CD14-positive monocyte (primary cell): ENCODE measurements at regions not wholly inside any gene's neighbourhood (a gene's known extent, or its start where the extent isn't known, plus 50 kb on each side); places are given as distances from the start of the nearest gene placed in this dataset.

Experiments used
- DNase-seq, 3 donors: peaks; one replicate each; pipeline ENCODE4 v3.0.0-alpha.2; 2011 to 2022
- H2AFZ ChIP-seq: 2 replicates; pipeline ENCODE4 v1.6.0; 2012; ENCODE audit warnings: mild to moderate bottlenecking, low read depth, low read length, inconsistent platforms; ENCODE audit not compliant: insufficient read depth, poor library complexity, severe bottlenecking
- H3K27ac ChIP-seq, 2 donors: 1 replicate in 1 of 2; 2 replicates in 1 of 2; pipeline ENCODE4 v1.5.1; 2012 to 2013; ENCODE audit warnings: low read length in 2 of 2, control low read depth in 1 of 2, inconsistent platforms in 1 of 2, low read depth in 1 of 2, mild to moderate bottlenecking in 1 of 2
- H3K27me3 ChIP-seq, 2 donors: one replicate each; pipeline versions ENCODE4 v1.6.0 to v1.6.1; 2011 to 2013; ENCODE audit warnings: low read length in 2 of 2; ENCODE audit not compliant: control insufficient read depth in 2 of 2, insufficient read depth in 2 of 2
- H3K36me3 ChIP-seq, 2 donors: replicated peaks in 1 of 2; 1 replicate in 1 of 2; 2 replicates in 1 of 2; pipeline versions ENCODE4 v1.5.1 to v1.6.1; 2012 to 2013; ENCODE audit warnings: low read length in 2 of 2, control low read depth in 1 of 2, inconsistent platforms in 1 of 2, mild to moderate bottlenecking in 1 of 2; ENCODE audit not compliant: insufficient read depth in 2 of 2, control insufficient read depth in 1 of 2
- H3K4me1 ChIP-seq, 2 donors: 1 replicate in 1 of 2; 2 replicates in 1 of 2; pipeline versions ENCODE4 v1.5.1 to v1.6.1; 2012 to 2013; ENCODE audit warnings: low read length in 2 of 2, control low read depth in 1 of 2, inconsistent platforms in 1 of 2, mild to moderate bottlenecking in 1 of 2, moderate library complexity in 1 of 2; ENCODE audit not compliant: insufficient read depth in 2 of 2, control insufficient read depth in 1 of 2
- H3K4me2 ChIP-seq: replicated peaks from 2 replicates; pipeline ENCODE3; 2012; ENCODE audit warnings: low read length, moderate library complexity, mild to moderate bottlenecking; ENCODE audit not compliant: poor library complexity, severe bottlenecking; ENCODE audit errors: extremely low read depth
- H3K4me3 ChIP-seq, 3 experiments: fragments of 200-600 bp in 1 of 3; sonication (generic) in 1 of 3; replicated peaks in 1 of 3; 1 replicate in 2 of 3; 2 replicates in 1 of 3; pipeline ENCODE4 v1.5.1; 2011 to 2013; ENCODE audit warnings: low read length in 3 of 3, mild to moderate bottlenecking in 3 of 3, control low read depth in 2 of 3, low read depth in 2 of 3, inconsistent platforms in 1 of 3, moderate library complexity in 1 of 3
- H3K79me2 ChIP-seq: 2 replicates; pipeline ENCODE4 v1.6.0; 2012; ENCODE audit warnings: mild to moderate bottlenecking, control low read depth, inconsistent platforms, low read length, moderate library complexity; ENCODE audit not compliant: insufficient read depth
- H3K9ac ChIP-seq: 2 replicates; pipeline ENCODE4 v1.6.0; 2017; ENCODE audit warnings: low read length, mild to moderate bottlenecking; ENCODE audit not compliant: insufficient read depth, poor library complexity, severe bottlenecking
- H3K9me3 ChIP-seq, 2 donors: replicated peaks in 1 of 2; 1 replicate in 1 of 2; 2 replicates in 1 of 2; pipeline versions ENCODE4 v1.5.1 to v1.6.1; 2012 to 2013; ENCODE audit warnings: low read length in 2 of 2, control low read depth in 1 of 2; ENCODE audit not compliant: control insufficient read depth in 1 of 2, insufficient read depth in 1 of 2
- H4K20me1 ChIP-seq: 2 replicates; pipeline ENCODE4 v1.6.0; 2012; ENCODE audit warnings: mild to moderate bottlenecking, low read length, control low read depth, moderate library complexity; ENCODE audit not compliant: insufficient read depth
- H3K27ac Mint-ChIP-seq, 7 donors: one replicate each; pipeline ENCODE4 v1.8.0; 2020; ENCODE audit warnings: mild to moderate bottlenecking in 7 of 7, mixed read lengths in 7 of 7, moderate library complexity in 6 of 7, inconsistent platforms in 2 of 7
- H3K27me3 Mint-ChIP-seq, 3 donors: one replicate each; pipeline ENCODE4 v1.8.0; 2021 to 2022; ENCODE audit warnings: low read depth in 3 of 3, mild to moderate bottlenecking in 3 of 3, mixed read lengths in 3 of 3, moderate library complexity in 3 of 3, inconsistent platforms in 1 of 3
- H3K36me3 Mint-ChIP-seq, 2 donors: one replicate each; pipeline ENCODE4 v1.8.0; 2020; ENCODE audit warnings: mixed read lengths in 2 of 2, inconsistent platforms in 1 of 2, mild to moderate bottlenecking in 1 of 2
- H3K4me1 Mint-ChIP-seq: one replicate; pipeline ENCODE4 v1.8.0; 2020; ENCODE audit warnings: mild to moderate bottlenecking, mixed read lengths
- H3K4me3 Mint-ChIP-seq, 2 donors: one replicate each; pipeline ENCODE4 v1.8.0; 2020; ENCODE audit warnings: mild to moderate bottlenecking in 2 of 2, mixed read lengths in 2 of 2, moderate library complexity in 1 of 2
- H3K9me3 Mint-ChIP-seq, 7 donors: one replicate each; pipeline ENCODE4 v1.8.0; 2020 to 2022; ENCODE audit warnings: mixed read lengths in 7 of 7, mild to moderate bottlenecking in 6 of 7, moderate library complexity in 6 of 7, inconsistent platforms in 2 of 7
- WGBS: methylation state at CpG from one replicate; pipeline ENCODE4 v1.1.5; 2013; ENCODE audit warnings: missing lambda C conversion rate; ENCODE audit not compliant: insufficient coverage; 5-methylcytosine and 5-hydroxymethylcytosine counted together
- intact Hi-C, 2 donors: fragments of 100-400 bp; cut with micrococcal nuclease; formaldehyde crosslinking; loops; one replicate each; pipeline versions ENCODE4 v1.15.0 to v1.15.1; 2023
- TF ChIP-seq, protein P1 (sequence below): fragments of 200-600 bp; IDR thresholded peaks from one replicate; pipeline ENCODE4 v1.8.0; 2022; ENCODE audit warnings: antibody characterized with exemption, mild to moderate bottlenecking

DNA sequence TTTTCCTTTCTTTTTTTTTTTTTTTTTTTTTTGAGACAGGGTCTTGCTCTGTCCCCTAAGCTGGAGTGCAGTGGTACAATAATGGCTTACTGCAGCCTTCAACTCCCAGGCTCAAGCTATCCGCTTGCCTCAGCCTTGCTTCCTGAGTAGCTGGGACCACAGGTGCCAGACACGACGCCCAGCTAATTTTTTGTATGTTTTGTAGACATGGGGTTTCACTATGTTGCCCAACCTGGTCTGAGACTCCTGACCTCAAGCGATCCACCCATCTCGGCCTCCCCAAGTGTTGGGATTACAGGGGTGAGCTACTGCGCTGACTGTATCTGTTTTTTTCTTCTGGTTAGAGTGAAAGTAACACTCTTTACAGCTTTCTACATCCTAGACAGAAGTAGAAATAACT lies 167.9 kb upstream of the FOXN2 start:
- Histone ChIP-seq H3K9ac (no peak overlapping the region), H3K4me1 (peaks cover 14 to 29% of the 10 kb centered on the region in 2 donors), H3K4me2 (no peak overlapping the region), H3K79me2 (no peaks in the 10 kb centered on the region), H3K27me3 (no peaks in the 10 kb centered on the region), H3K4me3 (no peak overlapping the region), H3K36me3 (no peaks in the 10 kb centered on the region), H3K9me3 (no peaks in the 10 kb centered on the region), H4K20me1 (no peaks in the 10 kb centered on the region), H2AFZ (peak overlapping the region; percentile 80), H3K27ac (no peak overlapping the region)
- TF ChIP-seq, protein P1, sequence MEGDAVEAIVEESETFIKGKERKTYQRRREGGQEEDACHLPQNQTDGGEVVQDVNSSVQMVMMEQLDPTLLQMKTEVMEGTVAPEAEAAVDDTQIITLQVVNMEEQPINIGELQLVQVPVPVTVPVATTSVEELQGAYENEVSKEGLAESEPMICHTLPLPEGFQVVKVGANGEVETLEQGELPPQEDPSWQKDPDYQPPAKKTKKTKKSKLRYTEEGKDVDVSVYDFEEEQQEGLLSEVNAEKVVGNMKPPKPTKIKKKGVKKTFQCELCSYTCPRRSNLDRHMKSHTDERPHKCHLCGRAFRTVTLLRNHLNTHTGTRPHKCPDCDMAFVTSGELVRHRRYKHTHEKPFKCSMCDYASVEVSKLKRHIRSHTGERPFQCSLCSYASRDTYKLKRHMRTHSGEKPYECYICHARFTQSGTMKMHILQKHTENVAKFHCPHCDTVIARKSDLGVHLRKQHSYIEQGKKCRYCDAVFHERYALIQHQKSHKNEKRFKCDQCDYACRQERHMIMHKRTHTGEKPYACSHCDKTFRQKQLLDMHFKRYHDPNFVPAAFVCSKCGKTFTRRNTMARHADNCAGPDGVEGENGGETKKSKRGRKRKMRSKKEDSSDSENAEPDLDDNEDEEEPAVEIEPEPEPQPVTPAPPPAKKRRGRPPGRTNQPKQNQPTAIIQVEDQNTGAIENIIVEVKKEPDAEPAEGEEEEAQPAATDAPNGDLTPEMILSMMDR, result no peak
- Mint-ChIP-seq H3K4me1 (peaks cover 34% of the 10 kb centered on the region), H3K27ac (peak overlapping the region in 3 of 7 donors; percentile 50 to 65 (median 53)), H3K4me3 (no peak overlapping the region), H3K9me3 (peaks cover 0 to 6% (median 0%) of the 10 kb centered on the region in 7 donors), H3K36me3 (peaks cover 6% of the 10 kb centered on the region in 2 donors), H3K27me3 (no peaks in the 10 kb centered on the region)
- no CpG with 5 or more reads among the region's 6 CpGs for WGBS
- DNase-seq, result peak in 1 of 3 donors; percentile 17
- intact Hi-C loops, result no loop called here

- Histone ChIP-seq H3K4me2 (no peak overlapping the region), H3K79me2 (no peaks in the 10 kb centered on the region), H3K9ac (no peak overlapping the region), H4K20me1 (no peaks in the 10 kb centered on the region), H3K36me3 (no peaks in the 10 kb centered on the region), H2AFZ (no peak overlapping the region), H3K4me3 (no peak overlapping the region), H3K9me3 (no peaks in the 10 kb centered on the region), H3K27ac (no peak overlapping the region), H3K4me1 (peaks cover 14 to 29% of the 10 kb centered on the region in 2 donors), H3K27me3 (no peaks in the 10 kb centered on the region)
- no peak overlapping the region for H3K27ac Mint-ChIP-seq
- peaks cover 1 to 6% of the 10 kb centered on the region in 2 donors for H3K36me3 Mint-ChIP-seq
- H3K27me3 Mint-ChIP-seq, result peaks cover 0 to 2% (median 0%) of the 10 kb centered on the region in 3 donors
- peaks cover 0 to 2% (median 0%) of the 10 kb centered on the region in 7 donors for H3K9me3 Mint-ChIP-seq
- DNase-seq, result no peak
- no peak overlapping the region for H3K4me3 Mint-ChIP-seq
- intact Hi-C loops, result no loop called here
- peaks cover 34% of the 10 kb centered on the region for H3K4me1 Mint-ChIP-seq
- TF ChIP-seq, protein P1, result no peak
These were observed 166.8 kb upstream of the FOXN2 start for GRCh38 chr2:48147719-48148118.
